ENCODE measurements at regions not wholly inside any gene's neighbourhood (a gene's known extent, or its start where the extent isn't known, plus 50 kb on each side); places are given as distances from the start of the nearest gene placed in this dataset.
"Not testable (repeated sequence)": the region's sequence is repeated elsewhere in the genome, so short reads cannot be mapped to it uniquely, and the experiment has no call there.

- Histone ChIP-seq H3K27ac (no peak overlapping the region), H3K4me3 (no peak overlapping the region), H3K36me3 (ENCODE audit: insufficient read depth in 1 of 2, low read depth in 1 of 2) (no peaks in the 10 kb centered on the region), H3K9me3 (no peaks in the 10 kb centered on the region), H3K4me1 (no peaks in the 10 kb centered on the region), H3K27me3 (ENCODE audit: insufficient read depth in 3 of 3, low read length in 2 of 3) (no peaks in the 10 kb centered on the region)
- intact Hi-C loops (cut with DNase I) = no loop called here
- 65 to 77% (median 73%) methylated on average over 6 of the region's 6 CpGs for WGBS, 3 donors
- TF ChIP-seq, protein P1, sequence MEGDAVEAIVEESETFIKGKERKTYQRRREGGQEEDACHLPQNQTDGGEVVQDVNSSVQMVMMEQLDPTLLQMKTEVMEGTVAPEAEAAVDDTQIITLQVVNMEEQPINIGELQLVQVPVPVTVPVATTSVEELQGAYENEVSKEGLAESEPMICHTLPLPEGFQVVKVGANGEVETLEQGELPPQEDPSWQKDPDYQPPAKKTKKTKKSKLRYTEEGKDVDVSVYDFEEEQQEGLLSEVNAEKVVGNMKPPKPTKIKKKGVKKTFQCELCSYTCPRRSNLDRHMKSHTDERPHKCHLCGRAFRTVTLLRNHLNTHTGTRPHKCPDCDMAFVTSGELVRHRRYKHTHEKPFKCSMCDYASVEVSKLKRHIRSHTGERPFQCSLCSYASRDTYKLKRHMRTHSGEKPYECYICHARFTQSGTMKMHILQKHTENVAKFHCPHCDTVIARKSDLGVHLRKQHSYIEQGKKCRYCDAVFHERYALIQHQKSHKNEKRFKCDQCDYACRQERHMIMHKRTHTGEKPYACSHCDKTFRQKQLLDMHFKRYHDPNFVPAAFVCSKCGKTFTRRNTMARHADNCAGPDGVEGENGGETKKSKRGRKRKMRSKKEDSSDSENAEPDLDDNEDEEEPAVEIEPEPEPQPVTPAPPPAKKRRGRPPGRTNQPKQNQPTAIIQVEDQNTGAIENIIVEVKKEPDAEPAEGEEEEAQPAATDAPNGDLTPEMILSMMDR (IDR thresholded peaks at IDR 0.05) = no peak
- ATAC-seq (no peak), DNase-seq (no peak)
Measured at GRCh38 chr9:24011881-24012280, 185.8 kb upstream of the ELAVL2 start.

- no peaks in the 10 kb centered on the region for H3K36me3 ChIP-seq (ENCODE audit: insufficient read depth in 1 of 2, low read depth in 1 of 2)
- WGBS, 3 donors = 23 to 32% (median 25%) methylated on average over 5 of the region's 5 CpGs
Measured at GRCh38 chr9:24011009-24011717, 185.1 kb upstream of the ELAVL2 start.

DNA sequence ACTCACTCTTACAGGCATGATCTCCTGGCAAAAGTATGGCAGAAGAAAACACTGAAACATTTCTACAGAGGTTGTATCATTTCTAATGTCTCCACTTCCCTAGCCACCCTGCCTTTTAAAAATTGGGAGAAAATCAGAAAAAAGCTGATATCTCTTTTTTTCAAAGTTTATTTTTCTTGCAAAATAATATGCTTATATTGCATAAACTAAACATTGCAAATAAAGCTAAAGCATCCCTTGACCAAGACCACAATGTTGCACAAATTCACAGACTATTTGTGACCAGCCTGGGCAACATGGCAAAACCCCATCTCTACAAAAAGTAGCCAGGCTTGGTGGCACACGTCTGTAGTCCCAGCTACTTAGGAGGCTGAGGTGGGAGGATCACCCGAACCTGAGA is 183.3 kb upstream of the ELAVL2 start:
- H3K27me3 ChIP-seq (ENCODE audit: insufficient read depth in 3 of 3, low read length in 2 of 3) = no peaks in the 10 kb centered on the region
- H3K4me3 ChIP-seq = no peak overlapping the region
- no peaks in the 10 kb centered on the region for H3K9me3 ChIP-seq
- no peak overlapping the region for H3K27ac ChIP-seq
- H3K36me3 ChIP-seq (ENCODE audit: insufficient read depth in 1 of 2, low read depth in 1 of 2) = no peaks in the 10 kb centered on the region
- intact Hi-C loops (cut with DNase I) = no loop called here
- no peak for ATAC-seq
- no peak for DNase-seq
- 84 to 97% (median 84%) methylated on average over 2 of the region's 2 CpGs for WGBS, 3 donors
- TF ChIP-seq, protein P1 (IDR thresholded peaks at IDR 0.05) = no peak
- H3K4me1 ChIP-seq = no peaks in the 10 kb centered on the region

More at GRCh38 chr9:24011009-24011717, 185.1 kb upstream of the ELAVL2 start:
- TF ChIP-seq, protein P1 (IDR thresholded peaks at IDR 0.05) = no peak
- ATAC-seq = no peak
- DNase-seq = no peak
- H3K4me3 ChIP-seq = no peak overlapping the region
- H3K4me1 ChIP-seq = no peaks in the 10 kb centered on the region
- H3K27ac ChIP-seq = no peak overlapping the region
- H3K9me3 ChIP-seq = no peaks in the 10 kb centered on the region
- H3K27me3 ChIP-seq (ENCODE audit: insufficient read depth in 3 of 3, low read length in 2 of 3) = no peaks in the 10 kb centered on the region
- intact Hi-C loops (cut with DNase I) = no loop called here

- DNase-seq (no peak), ATAC-seq (no peak)
- H3K27ac ChIP-seq = no peak overlapping the region
- intact Hi-C loops (cut with DNase I) = no loop called here
- TF ChIP-seq, protein P1 (IDR thresholded peaks at IDR 0.05) = no peak
- 83 to 94% (median 84%) methylated on average over 1 of the region's 1 CpG for WGBS, 3 donors
- no peak overlapping the region for H3K4me3 ChIP-seq
- H3K9me3 ChIP-seq = no peaks in the 10 kb centered on the region
- no peaks in the 10 kb centered on the region for H3K4me1 ChIP-seq
- H3K27me3 ChIP-seq (ENCODE audit: insufficient read depth in 3 of 3, low read length in 2 of 3) = no peaks in the 10 kb centered on the region
- no peaks in the 10 kb centered on the region for H3K36me3 ChIP-seq (ENCODE audit: insufficient read depth in 1 of 2, low read depth in 1 of 2)
Measured at GRCh38 chr9:24007185-24007584, 181.1 kb upstream of the ELAVL2 start.

- 89 to 92% (median 89%) methylated on average over 7 of the region's 7 CpGs for WGBS, 3 donors
- not testable (repeated sequence) for H3K9me3 ChIP-seq
Measured at GRCh38 chr9:23991874-23992273, 165.8 kb upstream of the ELAVL2 start.

More at GRCh38 chr9:23991874-23992273, 165.8 kb upstream of the ELAVL2 start:
- H3K27me3 ChIP-seq (ENCODE audit: insufficient read depth in 3 of 3, low read length in 2 of 3); H3K4me1 ChIP-seq; H3K36me3 ChIP-seq (ENCODE audit: insufficient read depth in 1 of 2, low read depth in 1 of 2); DNase-seq; H3K4me3 ChIP-seq; H3K27ac ChIP-seq; intact Hi-C loops (cut with DNase I); ATAC-seq: not testable (repeated sequence)

All from psoas muscle (tissue), 7 donors.